ENCODE measurements at regions not wholly inside any gene's neighbourhood (a gene's known extent, or its start where the extent isn't known, plus 50 kb on each side); places are given as distances from the start of the nearest gene placed in this dataset.

- TF ChIP-seq CTCF (IDR thresholded peaks at IDR 0.05; ENCODE audit: poor library complexity, severe bottlenecking), result no peak
- no peak for ATAC-seq (ENCODE audit: low read depth)
- Histone ChIP-seq H3K4me3 (ENCODE audit: severe bottlenecking) (no peak overlapping the region), H3K36me3 (ENCODE audit: low read depth) (no peaks in the 10 kb centered on the region), H3K27ac (ENCODE audit: poor library complexity, severe bottlenecking) (no peak overlapping the region), H3K4me1 (ENCODE audit: insufficient read depth, poor library complexity, severe bottlenecking) (no peaks in the 10 kb centered on the region), H3K9me3 (ENCODE audit: severe bottlenecking) (no peaks in the 10 kb centered on the region), H3K27me3 (ENCODE audit: insufficient read depth, poor library complexity, severe bottlenecking) (no peaks in the 10 kb centered on the region)
- DNase-seq (ENCODE audit: low spot score), result no peak
These were observed 165.6 kb upstream of the FSTL4 start for GRCh38 chr5:133777951-133778350.

DNA sequence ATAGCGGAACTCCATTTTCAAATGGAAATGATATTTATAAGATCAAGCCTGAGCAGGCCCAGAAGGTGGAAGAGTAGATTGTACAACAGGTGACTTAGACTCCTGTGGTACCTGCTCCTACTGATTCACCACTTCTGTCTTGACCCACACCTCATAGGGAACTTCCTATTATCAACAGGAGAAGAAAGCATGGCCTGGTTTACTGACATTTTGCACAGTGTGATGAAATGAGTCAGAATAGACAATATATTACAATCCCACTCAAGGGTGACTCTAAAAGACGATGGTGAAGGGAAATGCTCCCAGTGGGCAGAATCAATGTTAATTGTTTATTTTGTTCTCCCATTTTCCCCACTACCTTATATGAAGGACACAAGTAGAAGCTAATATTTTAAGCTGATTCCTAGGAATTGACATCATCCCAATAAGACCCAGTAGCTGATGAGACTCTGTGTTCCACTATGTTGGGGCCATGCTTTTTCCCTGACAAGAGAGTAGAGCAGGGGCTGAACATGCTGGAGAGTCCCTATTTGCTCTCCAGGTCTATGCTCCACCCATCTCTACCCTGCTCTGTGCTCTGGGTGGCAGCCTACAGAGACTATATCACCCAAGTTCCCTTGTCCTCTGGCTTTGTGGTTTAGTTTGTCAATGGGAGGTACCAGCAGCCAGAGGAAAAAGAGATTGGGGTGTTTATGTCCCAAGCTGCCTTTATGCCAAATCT, 163.4 kb upstream of the FSTL4 start:
- Histone ChIP-seq H3K27ac (ENCODE audit: poor library complexity, severe bottlenecking) (no peak overlapping the region), H3K4me3 (ENCODE audit: severe bottlenecking) (no peak overlapping the region), H3K36me3 (ENCODE audit: low read depth) (no peaks in the 10 kb centered on the region), H3K4me1 (ENCODE audit: insufficient read depth, poor library complexity, severe bottlenecking) (no peaks in the 10 kb centered on the region), H3K9me3 (ENCODE audit: severe bottlenecking) (no peaks in the 10 kb centered on the region), H3K27me3 (ENCODE audit: insufficient read depth, poor library complexity, severe bottlenecking) (peaks cover 4% of the 10 kb centered on the region)
- DNase-seq (ENCODE audit: low spot score), result no peak
- no peak for TF ChIP-seq CTCF (IDR thresholded peaks at IDR 0.05; ENCODE audit: poor library complexity, severe bottlenecking)
- ATAC-seq (ENCODE audit: low read depth), result no peak

GRCh38 chr5:133773247-133774202, 161.2 kb upstream of the FSTL4 start:
- DNase-seq (ENCODE audit: low spot score), result no peak
- no peak for TF ChIP-seq CTCF (IDR thresholded peaks at IDR 0.05; ENCODE audit: poor library complexity, severe bottlenecking)
- peaks cover 4% of the 10 kb centered on the region for H3K27me3 ChIP-seq (ENCODE audit: insufficient read depth, poor library complexity, severe bottlenecking)

GRCh38 chr5:133769842-133770241, 157.5 kb upstream of the FSTL4 start:
- H3K4me1 ChIP-seq (ENCODE audit: insufficient read depth, poor library complexity, severe bottlenecking), result no peaks in the 10 kb centered on the region
- no peak overlapping the region for H3K27ac ChIP-seq (ENCODE audit: poor library complexity, severe bottlenecking)
- no peak for ATAC-seq (ENCODE audit: low read depth)
- TF ChIP-seq CTCF (IDR thresholded peaks at IDR 0.05; ENCODE audit: poor library complexity, severe bottlenecking), result no peak
- no peak overlapping the region for H3K4me3 ChIP-seq (ENCODE audit: severe bottlenecking)
- H3K9me3 ChIP-seq (ENCODE audit: severe bottlenecking), result no peaks in the 10 kb centered on the region
- DNase-seq (ENCODE audit: low spot score), result no peak
- peaks cover 4% of the 10 kb centered on the region for H3K27me3 ChIP-seq (ENCODE audit: insufficient read depth, poor library complexity, severe bottlenecking)
- H3K36me3 ChIP-seq (ENCODE audit: low read depth), result no peaks in the 10 kb centered on the region

More at GRCh38 chr5:133773247-133774202, 161.2 kb upstream of the FSTL4 start:
- no peak for ATAC-seq (ENCODE audit: low read depth)
- Histone ChIP-seq H3K9me3 (ENCODE audit: severe bottlenecking) (no peaks in the 10 kb centered on the region), H3K36me3 (ENCODE audit: low read depth) (no peaks in the 10 kb centered on the region), H3K4me1 (ENCODE audit: insufficient read depth, poor library complexity, severe bottlenecking) (no peaks in the 10 kb centered on the region), H3K27ac (ENCODE audit: poor library complexity, severe bottlenecking) (no peak overlapping the region), H3K4me3 (ENCODE audit: severe bottlenecking) (no peak overlapping the region)

Data from RWPE2 (cell line).